OCI-LY3 (cell line): ENCODE measurements at regions not wholly inside any gene's neighbourhood (a gene's known extent, or its start where the extent isn't known, plus 50 kb on each side); places are given as distances from the start of the nearest gene placed in this dataset.

Experiments used
- H2AFZ ChIP-seq: fragments of 200-600, 300-600 bp; shearing (Covaris generic); 2 replicates; pipeline ENCODE4 v1.6.0; 2014; ENCODE audit warnings: antibody characterized with exemption, low read depth, low read length
- H3K27ac ChIP-seq: fragments of 200-600, 300-600 bp; sonication (generic); 2 replicates; pipeline ENCODE4 v1.5.1; 2014; ENCODE audit warnings: mild to moderate bottlenecking, low read length, moderate library complexity, mixed read lengths
- H3K27me3 ChIP-seq: fragments of 200-600, 300-600 bp; sonication (generic); 2 replicates; pipeline ENCODE4 v1.6.1; 2014; ENCODE audit warnings: low read depth, low read length, mixed read lengths
- H3K36me3 ChIP-seq: fragments of 200-600, 300-600 bp; sonication (generic); replicated peaks from 2 replicates; pipeline ENCODE3; 2014; ENCODE audit warnings: low read depth, low read length, mixed read lengths
- H3K4me1 ChIP-seq: fragments of 300-600, 200-600 bp; sonication (generic); 2 replicates; pipeline ENCODE4 v1.6.1; 2014; ENCODE audit warnings: low read length, mixed read lengths
- H3K4me2 ChIP-seq: fragments of 200-600, 300-600 bp; sonication (generic); 2 replicates; pipeline ENCODE4 v1.6.1; 2014; ENCODE audit warnings: low read length, mixed read lengths
- H3K4me3 ChIP-seq: fragments of 300-600, 200-600 bp; sonication (generic); 2 replicates; pipeline ENCODE4 v1.5.1; 2014; ENCODE audit warnings: antibody characterized with exemption, mild to moderate bottlenecking, low read length, moderate library complexity
- H3K79me2 ChIP-seq: fragments of 300-600, 200-600 bp; shearing (Covaris generic); 2 replicates; pipeline ENCODE4 v1.6.1; 2014; ENCODE audit warnings: mild to moderate bottlenecking, low read length, mixed read lengths
- H3K9ac ChIP-seq: fragments of 300-600, 200-600 bp; shearing (Covaris generic); 2 replicates; pipeline ENCODE4 v1.6.0; 2014; ENCODE audit warnings: mild to moderate bottlenecking, low read length, moderate library complexity
- H3K9me3 ChIP-seq: fragments of 200-600, 300-600 bp; shearing (Covaris generic); 2 replicates; pipeline ENCODE4 v1.6.1; 2014; ENCODE audit warnings: low read length, mixed read lengths; ENCODE audit not compliant: insufficient read depth
- H4K20me1 ChIP-seq: fragments of 200-600, 300-600 bp; sonication (generic); 2 replicates; pipeline ENCODE4 v1.6.1; 2016; ENCODE audit warnings: low read length, mixed read lengths; ENCODE audit not compliant: insufficient read depth
- CTCF ChIP-seq: fragments of 200-600, 300-600 bp; sonication (generic); IDR thresholded peaks from 2 replicates; pipeline ENCODE4 v1.5.1; 2014; ENCODE audit warnings: antibody characterized with exemption, low read length, low read depth
- EZH2phosphoT487 ChIP-seq: fragments of 200-600 bp; shearing (Covaris generic); IDR thresholded peaks from 2 replicates; pipeline ENCODE4 v1.6.1; 2018; ENCODE audit warnings: antibody characterized with exemption, mixed run types, low read depth

GRCh38 chr10:70963271-70963670, 74.9 kb upstream of the PCBD1 start:
- H3K79me2 ChIP-seq: no peaks in the 10 kb centered on the region
- H3K9ac ChIP-seq: no peak overlapping the region
- H3K4me2 ChIP-seq: no peak overlapping the region
- H3K27me3 ChIP-seq: no peaks in the 10 kb centered on the region
- TF ChIP-seq EZH2phosphoT487 (no peak), CTCF (no peak)
- H3K36me3 ChIP-seq: no peaks in the 10 kb centered on the region
- no peaks in the 10 kb centered on the region for H3K9me3 ChIP-seq
- H3K4me1 ChIP-seq: no peaks in the 10 kb centered on the region
- no peak overlapping the region for H3K27ac ChIP-seq
- no peaks in the 10 kb centered on the region for H4K20me1 ChIP-seq
- no peak overlapping the region for H3K4me3 ChIP-seq
- H2AFZ ChIP-seq: no peak overlapping the region

- no peak overlapping the region for H3K4me2 ChIP-seq
- TF ChIP-seq EZH2phosphoT487: no peak
- no peak for TF ChIP-seq CTCF
- H3K9ac ChIP-seq: no peak overlapping the region
- H3K36me3 ChIP-seq: no peaks in the 10 kb centered on the region
- no peak overlapping the region for H3K4me3 ChIP-seq
- no peaks in the 10 kb centered on the region for H3K4me1 ChIP-seq
- H2AFZ ChIP-seq: no peak overlapping the region
- H3K79me2 ChIP-seq: no peaks in the 10 kb centered on the region
- H3K9me3 ChIP-seq: no peaks in the 10 kb centered on the region
- H3K27ac ChIP-seq: no peak overlapping the region
- no peaks in the 10 kb centered on the region for H3K27me3 ChIP-seq
- H4K20me1 ChIP-seq: no peaks in the 10 kb centered on the region
Measured at GRCh38 chr10:70964245-70964644, 75.9 kb upstream of the PCBD1 start.

- no peaks in the 10 kb centered on the region for H3K4me1 ChIP-seq
- no peak overlapping the region for H3K27ac ChIP-seq
- TF ChIP-seq EZH2phosphoT487: no peak
- no peak for TF ChIP-seq CTCF
- H3K4me2 ChIP-seq: no peak overlapping the region
- no peaks in the 10 kb centered on the region for H3K9me3 ChIP-seq
- no peak overlapping the region for H2AFZ ChIP-seq
- H3K9ac ChIP-seq: no peak overlapping the region
- no peaks in the 10 kb centered on the region for H3K79me2 ChIP-seq
- no peaks in the 10 kb centered on the region for H4K20me1 ChIP-seq
- no peaks in the 10 kb centered on the region for H3K36me3 ChIP-seq
- no peaks in the 10 kb centered on the region for H3K27me3 ChIP-seq
- no peak overlapping the region for H3K4me3 ChIP-seq
Measured at GRCh38 chr10:70964881-70965280, 76.5 kb upstream of the PCBD1 start.

- no peaks in the 10 kb centered on the region for H4K20me1 ChIP-seq
Measured at GRCh38 chr10:70965566-70965965, 77.2 kb upstream of the PCBD1 start.

More at GRCh38 chr10:70965566-70965965, 77.2 kb upstream of the PCBD1 start:
- no peaks in the 10 kb centered on the region for H3K4me1 ChIP-seq
- H3K9me3 ChIP-seq: no peaks in the 10 kb centered on the region
- H3K27me3 ChIP-seq: no peaks in the 10 kb centered on the region
- no peak overlapping the region for H3K27ac ChIP-seq
- no peaks in the 10 kb centered on the region for H3K79me2 ChIP-seq
- no peak overlapping the region for H3K4me3 ChIP-seq
- TF ChIP-seq EZH2phosphoT487: no peak
- TF ChIP-seq CTCF: no peak
- no peak overlapping the region for H3K9ac ChIP-seq
- no peak overlapping the region for H2AFZ ChIP-seq
- no peak overlapping the region for H3K4me2 ChIP-seq
- H3K36me3 ChIP-seq: no peaks in the 10 kb centered on the region
